ENCODE measurements at regions not wholly inside any gene's neighbourhood (a gene's known extent, or its start where the extent isn't known, plus 50 kb on each side); places are given as distances from the start of the nearest gene placed in this dataset.

- Histone ChIP-seq H3K4me2 (no peak overlapping the region), H2AFZ (replicated peaks) (no peak overlapping the region), H3K9ac (no peak overlapping the region), H3K36me3 (no peaks in the 10 kb centered on the region), H4K20me1 (ENCODE audit: low read depth) (peaks cover 7% of the 10 kb centered on the region), H3F3A (ENCODE audit: low read depth) (peaks cover 9% of the 10 kb centered on the region), H3K4me3 (no peak overlapping the region), H3K4me1 (peaks cover 19% of the 10 kb centered on the region), H3K79me2 (ENCODE audit: low read depth) (no peaks in the 10 kb centered on the region), H3K9me3 (ENCODE audit: low read depth) (no peaks in the 10 kb centered on the region), H3K27me3 (peaks cover 11% of the 10 kb centered on the region), H3K27ac (no peak overlapping the region)
- DNase-seq (ENCODE audit: low spot score), result no peak
- Mint-ChIP-seq H3K9me3 (peaks cover 3% of the 10 kb centered on the region), H3K36me3 (no peaks in the 10 kb centered on the region), H3K4me1 (peaks cover 19% of the 10 kb centered on the region), H3K27ac (no peak overlapping the region), H3K4me3 (no peak overlapping the region), H3K27me3 (ENCODE audit: insufficient read depth, low read depth) (no peaks in the 10 kb centered on the region)
- no peak for TF ChIP-seq EZH2 (IDR thresholded peaks at IDR 0.05)
- TF ChIP-seq CTCF (IDR thresholded peaks at IDR 0.05), result no peak
- no peak for TF ChIP-seq EZH2phosphoT487 (IDR thresholded peaks at IDR 0.05)
Measured at GRCh38 chr11:121933694-121934093, 182.3 kb downstream of the BLID start.

- Mint-ChIP-seq H3K4me3 (no peak overlapping the region), H3K27ac (no peak overlapping the region), H3K36me3 (no peaks in the 10 kb centered on the region), H3K4me1 (peaks cover 19% of the 10 kb centered on the region), H3K9me3 (peaks cover 3% of the 10 kb centered on the region), H3K27me3 (ENCODE audit: insufficient read depth, low read depth) (no peaks in the 10 kb centered on the region)
- Histone ChIP-seq H2AFZ (replicated peaks) (no peak overlapping the region), H3K4me3 (no peak overlapping the region), H3F3A (ENCODE audit: low read depth) (peaks cover 13% of the 10 kb centered on the region), H3K9me3 (ENCODE audit: low read depth) (no peaks in the 10 kb centered on the region), H3K27me3 (peaks cover 11% of the 10 kb centered on the region), H3K4me1 (peaks cover 23% of the 10 kb centered on the region), H3K27ac (no peak overlapping the region), H4K20me1 (ENCODE audit: low read depth) (peaks cover 8% of the 10 kb centered on the region), H3K4me2 (no peak overlapping the region), H3K9ac (no peak overlapping the region), H3K36me3 (no peaks in the 10 kb centered on the region), H3K79me2 (ENCODE audit: low read depth) (no peaks in the 10 kb centered on the region)
- DNase-seq (ENCODE audit: low spot score), result no peak
- no peak for TF ChIP-seq EZH2 (IDR thresholded peaks at IDR 0.05)
- TF ChIP-seq CTCF (IDR thresholded peaks at IDR 0.05), result no peak
- no peak for TF ChIP-seq EZH2phosphoT487 (IDR thresholded peaks at IDR 0.05)
Measured at GRCh38 chr11:121933294-121933693, 182.7 kb downstream of the BLID start.

GRCh38 chr11:121932646-121933185 lies 183.3 kb downstream of the BLID start:
- no peak overlapping the region for H3K4me2 ChIP-seq
- peaks cover 19% of the 10 kb centered on the region for H3K4me1 Mint-ChIP-seq

More at GRCh38 chr11:121932646-121933185, 183.3 kb downstream of the BLID start:
- peaks cover 15% of the 10 kb centered on the region for H3F3A ChIP-seq (ENCODE audit: low read depth)
- Mint-ChIP-seq H3K27ac (no peak overlapping the region), H3K36me3 (no peaks in the 10 kb centered on the region), H3K4me3 (no peak overlapping the region), H3K9me3 (peaks cover 3% of the 10 kb centered on the region), H3K27me3 (ENCODE audit: insufficient read depth, low read depth) (no peaks in the 10 kb centered on the region)
- no peak overlapping the region for H3K27ac ChIP-seq
- no peak overlapping the region for H2AFZ ChIP-seq (replicated peaks)
- H3K79me2 ChIP-seq (ENCODE audit: low read depth), result no peaks in the 10 kb centered on the region
- peaks cover 11% of the 10 kb centered on the region for H3K27me3 ChIP-seq
- H3K4me1 ChIP-seq, result peaks cover 29% of the 10 kb centered on the region
- no peak overlapping the region for H3K9ac ChIP-seq
- no peaks in the 10 kb centered on the region for H3K9me3 ChIP-seq (ENCODE audit: low read depth)
- H4K20me1 ChIP-seq (ENCODE audit: low read depth), result peaks cover 8% of the 10 kb centered on the region
- no peaks in the 10 kb centered on the region for H3K36me3 ChIP-seq
- no peak for TF ChIP-seq EZH2phosphoT487 (IDR thresholded peaks at IDR 0.05)
- no peak for TF ChIP-seq CTCF (IDR thresholded peaks at IDR 0.05)
- no peak for TF ChIP-seq EZH2 (IDR thresholded peaks at IDR 0.05)
- DNase-seq (ENCODE audit: low spot score), result no peak
- no peak overlapping the region for H3K4me3 ChIP-seq
